Activated CD8-positive, alpha-beta memory T cell treated with anti-CD3 and anti-CD28 coated beads for 36 hours (primary cell): ENCODE measurements at regions not wholly inside any gene's neighbourhood (a gene's known extent, or its start where the extent isn't known, plus 50 kb on each side); places are given as distances from the start of the nearest gene placed in this dataset.

Source experiments
- CTCF ChIA-PET: fragments of 350-600 bp; sonication (Branson Sonifier 250); formaldehyde crosslinking; loops from one replicate; lab custom pipeline; 2021; ENCODE audit warnings: antibody characterized with exemption; lab: Charles Lee
- POLR2A ChIA-PET: fragments of 350-600 bp; sonication (Branson Sonifier 250); formaldehyde crosslinking; loops from one replicate; lab custom pipeline; 2021; ENCODE audit warnings: antibody characterized with exemption; lab: Charles Lee

DNA sequence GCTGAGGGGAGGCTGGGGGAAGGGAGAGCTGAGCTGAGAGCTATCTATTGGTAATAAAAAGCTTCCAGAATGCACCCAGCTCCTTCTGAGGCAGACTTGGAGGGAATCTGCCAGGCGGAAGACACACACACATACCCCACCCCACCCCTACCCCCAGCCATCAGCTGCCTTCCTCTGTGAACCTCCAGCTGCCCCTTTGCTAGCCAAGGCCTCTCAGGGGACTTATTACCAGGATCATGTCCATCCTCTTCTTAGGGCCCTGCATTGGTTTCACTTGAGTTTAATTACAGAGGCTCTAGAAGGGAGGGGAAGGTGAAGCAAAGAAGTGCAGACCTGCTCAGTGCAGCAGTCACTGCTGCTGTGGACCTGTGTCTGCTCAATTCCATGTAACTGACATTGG is 156.4 kb downstream of the OMA1 start:
- POLR2A ChIA-PET, result no interaction called here
- CTCF ChIA-PET, result no interaction called here

DNA sequence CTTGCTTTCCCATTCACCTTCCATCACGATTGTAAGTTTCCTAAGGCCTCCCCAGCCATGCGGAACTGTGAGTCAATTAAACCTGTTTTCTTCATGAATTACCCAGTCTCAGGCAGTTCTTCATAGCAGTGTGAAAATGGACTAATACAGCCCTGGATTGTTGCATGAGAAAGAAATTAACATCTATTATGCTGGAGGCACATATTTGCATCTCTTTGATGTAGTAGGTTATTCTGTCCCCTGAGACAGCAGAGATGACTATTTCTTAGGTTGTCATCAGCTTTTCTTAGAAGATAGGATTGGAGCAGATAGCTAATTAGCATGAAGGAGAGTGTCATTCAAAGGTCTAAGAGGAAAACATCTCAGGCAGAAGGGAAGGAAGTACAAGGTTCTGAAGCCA is 166.2 kb downstream of the OMA1 start:
- POLR2A ChIA-PET, result no interaction called here
- CTCF ChIA-PET, result no interaction called here

DNA sequence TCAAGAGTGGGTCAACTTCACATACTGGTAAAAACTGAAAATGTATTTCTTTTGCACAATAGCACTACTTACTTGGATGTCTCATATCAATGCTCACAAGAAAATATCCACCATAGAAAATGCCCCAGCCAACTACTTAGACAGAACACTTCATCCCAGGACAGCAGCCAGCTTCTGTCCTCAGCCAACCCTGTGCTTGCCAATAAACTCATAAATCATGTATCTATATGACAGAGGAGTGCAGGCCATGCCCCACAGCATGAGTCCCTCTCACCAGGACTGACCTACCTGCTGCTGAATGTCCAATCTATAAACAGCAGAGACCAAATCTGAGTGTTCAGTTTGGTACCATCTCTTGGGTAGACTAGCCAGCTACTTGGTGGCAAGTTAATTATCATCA is 179.3 kb downstream of the OMA1 start:
- POLR2A ChIA-PET, result no interaction called here
- CTCF ChIA-PET, result no interaction called here

DNA sequence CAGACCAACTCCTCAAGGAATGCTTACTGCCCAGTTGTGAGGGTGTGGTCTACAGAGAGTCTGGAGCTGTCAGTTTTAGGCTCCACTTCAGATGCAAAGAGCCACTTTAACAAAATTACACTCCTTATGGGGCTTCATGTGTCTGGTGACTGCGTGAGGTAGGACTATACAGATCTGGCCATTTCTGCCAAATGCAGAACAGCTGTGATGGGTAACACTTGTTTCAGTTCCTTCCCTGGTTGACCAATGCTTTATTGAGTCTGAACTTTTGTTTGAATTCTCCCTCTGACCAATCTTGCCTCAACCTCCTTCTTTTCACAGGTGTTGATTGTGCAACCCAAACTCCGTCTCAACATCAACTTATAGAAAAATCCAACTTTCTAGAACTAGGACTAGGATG is 181.2 kb downstream of the OMA1 start:
- ChIA-PET POLR2A (no interaction called here), CTCF (no interaction called here)

DNA sequence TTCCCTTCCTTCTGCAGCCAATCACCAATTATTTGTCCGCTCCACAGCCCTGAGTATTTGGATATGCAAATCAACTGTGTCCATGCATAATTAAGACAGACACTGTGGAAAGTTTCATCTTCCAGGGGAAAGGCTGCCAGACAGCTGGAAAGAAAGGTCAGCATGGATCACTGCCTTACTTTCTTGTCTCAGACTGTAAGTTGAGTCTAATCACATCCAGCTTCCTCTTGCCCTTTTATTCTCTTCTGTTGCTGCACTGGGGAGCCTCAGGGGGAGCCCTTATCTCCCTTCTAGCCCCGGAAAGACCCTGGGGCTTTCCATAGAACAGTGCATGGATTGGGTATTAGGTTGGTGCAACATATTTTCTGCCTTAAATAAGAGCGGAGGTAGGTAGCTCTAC is 182.9 kb downstream of the OMA1 start:
- CTCF ChIA-PET, result interaction anchor here (1.0 kb wide), 1 partner anchor 18 kb away, joined by 3 read pairs; no protein-coding TSS in a partner anchor
- POLR2A ChIA-PET, result no interaction called here

DNA sequence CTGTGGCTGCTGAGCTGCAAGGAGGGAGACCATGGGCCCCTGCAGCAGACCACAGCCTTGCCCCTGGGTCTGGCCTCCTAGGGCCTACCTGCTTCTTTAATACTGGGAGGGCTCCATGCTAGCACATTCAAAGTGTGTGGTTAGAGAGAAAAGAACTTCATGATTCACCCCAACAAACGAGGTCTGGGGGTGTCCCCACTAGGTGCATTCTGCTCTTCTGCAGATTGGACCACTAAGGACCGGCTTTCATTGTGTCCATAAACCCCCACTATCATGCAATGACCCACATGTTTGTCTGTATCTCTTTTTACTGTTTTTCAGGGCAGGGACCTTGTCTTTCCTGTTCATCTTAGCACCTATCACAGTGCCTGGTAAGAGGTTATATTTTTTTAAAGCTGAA is 185.4 kb downstream of the OMA1 start:
- ChIA-PET POLR2A (no interaction called here), CTCF (no interaction called here)

DNA sequence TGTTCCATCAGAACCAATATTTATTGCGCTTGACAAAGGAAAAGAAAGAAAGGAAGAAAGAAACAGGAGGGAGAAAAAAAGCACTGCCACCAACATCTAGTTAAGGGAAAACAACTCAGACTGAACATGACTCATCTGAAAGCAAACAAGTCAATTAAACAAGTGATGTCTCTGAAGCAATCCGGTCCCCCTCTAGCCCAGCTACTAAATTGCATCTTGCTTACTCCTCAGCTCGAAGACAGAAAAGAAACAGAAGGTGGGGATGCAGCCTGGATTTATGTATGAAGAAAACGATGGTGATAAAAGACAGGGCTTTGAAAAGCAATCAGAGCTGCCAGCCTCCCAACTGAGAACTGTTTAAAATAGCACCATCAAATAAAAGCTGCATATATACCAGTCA is 188.2 kb downstream of the OMA1 start:
- ChIA-PET CTCF (no interaction called here), POLR2A (no interaction called here)

DNA sequence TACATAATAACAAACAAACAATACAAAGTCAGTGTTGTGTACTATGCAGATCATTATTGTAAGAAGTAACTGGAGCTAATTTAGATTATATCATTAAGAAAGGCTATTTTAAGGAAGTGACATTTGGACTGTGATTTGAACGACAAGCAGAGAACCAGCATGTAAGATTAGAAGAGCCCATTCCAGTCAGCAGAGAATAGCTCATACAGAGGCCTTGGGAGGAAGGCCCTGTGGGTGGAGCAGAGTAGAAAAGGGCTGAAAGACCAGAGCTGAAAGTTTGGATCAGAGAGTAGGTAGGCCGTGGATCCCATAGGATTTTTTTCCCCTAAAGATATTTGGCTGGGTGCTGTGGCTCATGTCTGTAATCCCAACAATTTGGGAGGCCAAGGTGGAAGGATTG is 190.1 kb downstream of the OMA1 start:
- ChIA-PET POLR2A (no interaction called here), CTCF (no interaction called here)

DNA sequence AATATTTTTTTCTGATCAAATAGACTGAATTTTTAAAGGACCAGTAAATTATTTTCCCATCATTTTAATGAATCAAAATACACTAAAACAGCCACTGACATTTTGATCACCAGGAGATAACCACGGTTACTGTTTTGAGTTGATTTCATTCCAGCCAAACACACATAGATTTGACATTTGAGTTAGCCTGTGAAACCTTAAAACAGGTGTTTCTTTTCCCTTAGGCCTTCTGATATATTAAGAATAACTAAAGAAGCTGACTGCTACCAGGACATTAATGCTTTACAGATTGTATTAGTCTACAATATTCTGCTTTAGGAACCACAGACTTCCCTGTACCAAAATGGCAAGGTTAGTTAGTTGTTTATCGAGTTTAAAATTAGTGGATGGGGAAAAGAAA is 193.4 kb downstream of the OMA1 start:
- ChIA-PET POLR2A (no interaction called here), CTCF (no interaction called here)

DNA sequence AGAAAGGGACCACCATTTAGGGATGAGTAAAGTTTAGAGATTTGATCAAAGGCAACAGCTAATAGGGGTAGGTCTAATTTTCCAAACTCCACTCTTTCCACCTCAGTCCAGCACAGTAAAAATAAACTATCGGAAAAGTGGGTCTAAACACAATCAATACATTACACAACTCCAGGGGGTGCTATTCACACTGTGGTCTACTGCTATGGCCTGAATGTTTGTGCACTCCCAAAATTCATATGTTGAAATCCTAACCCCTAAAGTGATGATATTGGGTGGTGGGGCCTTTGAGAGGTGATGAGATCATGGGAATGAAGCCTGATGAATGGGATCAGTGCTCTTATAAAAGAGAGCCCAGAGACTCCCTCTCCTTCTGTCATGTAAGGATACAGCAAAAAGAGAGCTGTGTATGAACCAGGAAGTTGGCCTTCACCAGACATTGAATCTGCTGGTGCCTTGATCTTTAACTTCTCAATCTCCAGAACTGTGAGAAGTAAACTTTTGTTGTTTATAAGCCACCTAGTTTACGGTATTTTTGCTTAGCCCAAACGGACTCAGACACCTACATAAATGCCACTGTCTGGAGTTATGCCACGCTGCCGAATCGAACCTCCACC is 193.9 kb downstream of the OMA1 start:
- CTCF ChIA-PET, result no interaction called here
- POLR2A ChIA-PET, result no interaction called here

DNA sequence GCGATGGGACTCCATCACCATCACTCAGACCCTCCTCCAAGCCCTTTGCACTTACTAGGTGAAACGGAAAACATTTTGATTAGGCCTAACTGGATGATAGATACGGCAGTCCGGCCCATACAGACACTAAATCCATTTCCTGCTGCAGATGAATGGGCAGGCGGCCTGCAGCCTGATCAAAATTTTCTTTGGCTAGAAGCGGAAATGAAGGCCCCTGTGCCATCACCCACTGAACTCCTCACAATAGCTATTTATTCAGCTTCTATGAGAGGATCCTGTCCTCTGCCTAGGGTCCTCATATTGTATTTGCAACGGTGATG is 200.5 kb downstream of the OMA1 start:
- CTCF ChIA-PET, result interaction anchor here (0.9 kb wide), 1 partner anchor 18 kb away, joined by 3 read pairs; no protein-coding TSS in a partner anchor
- POLR2A ChIA-PET, result no interaction called here

DNA sequence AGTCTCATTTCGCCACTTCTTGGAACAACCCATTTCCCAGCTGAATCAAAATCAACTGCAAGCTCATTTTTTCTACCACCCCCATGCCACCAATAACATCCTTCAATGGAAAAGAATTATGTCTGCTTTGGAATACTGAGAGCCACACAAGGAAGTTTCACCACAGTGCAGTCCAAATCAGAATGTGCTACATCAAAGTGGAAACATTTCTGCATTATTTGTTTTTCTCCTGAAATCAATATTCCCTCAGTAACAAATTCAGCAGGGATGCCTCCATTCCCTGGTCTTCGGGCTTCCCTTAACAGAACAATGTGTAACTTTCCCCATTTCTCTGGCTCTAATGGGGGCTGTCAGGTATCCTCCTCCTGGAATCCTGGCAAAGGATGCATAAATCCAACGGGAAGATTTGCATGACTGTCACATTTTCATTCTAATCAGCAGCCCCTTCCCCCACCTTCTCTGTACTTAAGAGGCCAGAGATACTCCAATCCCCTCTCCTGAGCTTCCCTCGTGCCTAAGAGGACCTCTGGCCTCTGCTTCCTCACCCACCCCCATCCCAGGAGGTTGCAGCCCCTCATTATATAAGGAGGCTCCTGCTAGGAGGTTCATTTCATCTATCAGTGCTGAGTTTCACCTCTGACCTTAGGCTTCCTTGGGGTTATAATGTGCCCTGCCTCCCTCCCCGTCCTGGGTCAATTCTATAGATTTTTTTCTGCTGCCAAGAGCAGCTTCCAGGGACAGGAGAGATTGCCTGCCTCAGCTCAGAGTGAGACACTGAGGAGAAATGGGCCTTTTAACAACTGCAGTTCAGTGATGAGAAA is 201.1 kb downstream of the OMA1 start:
- POLR2A ChIA-PET, result no interaction called here
- CTCF ChIA-PET, result interaction anchor here (0.9 kb wide), 1 partner anchor 19 kb away, joined by 3 read pairs; no protein-coding TSS in a partner anchor

DNA sequence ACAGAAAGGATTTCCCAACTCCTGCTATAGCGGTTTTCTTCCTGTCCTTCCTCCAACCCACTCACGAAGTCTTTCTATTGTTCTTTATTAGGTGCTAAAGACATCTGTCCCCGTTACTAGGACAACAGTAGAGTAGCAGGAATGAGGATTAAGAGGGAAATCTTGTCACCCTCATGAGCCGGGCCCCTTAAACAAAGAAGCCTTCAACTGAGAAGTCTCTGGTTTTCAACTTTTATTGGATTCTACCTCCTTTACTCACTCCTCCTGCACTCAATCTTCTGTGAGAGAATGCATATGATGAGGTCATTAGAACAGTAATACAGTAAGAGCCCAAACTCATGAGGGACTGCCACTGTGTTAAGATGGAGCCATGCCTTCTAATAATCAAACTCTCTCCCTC is 206.3 kb downstream of the OMA1 start:
- POLR2A ChIA-PET, result no interaction called here

DNA sequence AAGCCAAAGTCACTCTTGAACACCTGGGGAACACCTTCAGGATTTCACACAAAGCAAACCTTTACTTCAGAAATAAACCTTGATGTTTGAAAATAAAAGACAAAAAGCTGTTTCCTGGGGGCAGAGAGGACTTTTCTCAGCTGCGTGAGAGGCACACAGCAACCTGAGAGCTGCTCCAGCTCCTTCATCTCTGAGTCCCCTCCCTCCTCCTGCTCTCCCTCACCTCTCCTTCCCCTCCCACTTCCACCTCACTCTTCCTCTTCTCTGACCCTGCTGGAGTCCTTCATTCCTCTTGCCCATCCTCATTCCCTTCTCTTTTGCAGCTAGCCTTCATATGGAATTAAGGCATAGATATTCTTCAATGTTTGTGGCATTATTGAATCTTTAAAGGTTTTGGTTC is 208.4 kb downstream of the OMA1 start:
- CTCF ChIA-PET, result no interaction called here
- POLR2A ChIA-PET, result no interaction called here

More for the DNA sequence above, 206.3 kb downstream of the OMA1 start:
- CTCF ChIA-PET, result no interaction called here

DNA sequence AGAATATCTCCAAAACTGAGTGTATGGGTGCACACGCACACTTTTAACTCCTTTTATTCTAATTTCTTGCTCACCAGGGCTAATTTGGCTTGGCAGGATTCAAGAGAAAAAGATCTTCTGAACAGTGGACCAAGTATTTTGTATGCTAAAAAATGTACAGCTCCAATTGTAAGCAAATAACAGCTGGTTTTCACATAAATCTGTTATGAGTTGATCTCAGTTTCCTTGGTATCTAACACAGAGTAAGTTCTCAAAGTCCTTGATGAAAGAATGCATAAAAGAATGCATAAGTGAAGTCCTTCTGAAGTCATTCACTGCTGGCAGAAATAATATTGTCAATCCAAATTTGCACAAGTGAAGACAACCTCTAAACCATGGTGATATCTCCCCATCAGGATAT is 213.0 kb downstream of the OMA1 start:
- POLR2A ChIA-PET, result no interaction called here
- CTCF ChIA-PET, result no interaction called here

DNA sequence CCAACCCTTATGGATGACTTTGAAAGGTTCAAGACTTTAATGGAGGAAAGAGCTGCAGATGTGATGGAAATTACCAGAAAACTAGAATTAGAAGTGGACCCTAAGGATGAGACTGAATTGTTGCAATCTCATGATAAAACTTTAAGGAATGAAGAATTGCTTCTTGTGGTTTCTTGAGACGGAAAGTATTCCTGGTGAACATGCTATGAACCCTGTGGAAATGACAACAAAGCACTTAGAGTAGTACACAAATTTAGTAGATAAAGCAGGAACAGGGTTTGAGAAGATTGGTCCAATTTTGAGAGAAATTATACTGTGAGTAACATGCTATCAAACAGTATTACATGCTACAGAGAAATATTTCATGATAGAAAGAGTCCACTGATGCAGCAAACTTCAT is 215.4 kb downstream of the OMA1 start:
- POLR2A ChIA-PET, result no interaction called here
- CTCF ChIA-PET, result no interaction called here

DNA sequence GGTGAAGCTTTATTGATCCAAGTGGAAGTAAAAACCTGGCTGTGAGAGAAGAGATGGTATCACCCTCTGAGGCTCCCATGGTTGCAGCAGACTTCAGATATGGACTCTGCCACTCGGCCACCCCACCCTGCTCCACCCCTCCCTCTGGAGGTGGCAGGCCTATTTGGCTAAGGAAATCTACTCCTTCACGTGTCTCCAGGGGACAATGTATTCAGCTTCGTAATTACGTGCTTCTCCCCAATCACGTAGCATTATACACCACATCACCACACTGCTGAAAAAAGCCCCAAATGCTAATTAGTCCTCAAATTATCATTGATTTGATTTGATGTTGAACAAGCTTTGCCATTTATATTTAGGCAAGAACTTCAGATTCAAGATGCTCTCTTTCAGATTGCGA is 220.7 kb downstream of the OMA1 start:
- POLR2A ChIA-PET, result no interaction called here
- CTCF ChIA-PET, result no interaction called here

DNA sequence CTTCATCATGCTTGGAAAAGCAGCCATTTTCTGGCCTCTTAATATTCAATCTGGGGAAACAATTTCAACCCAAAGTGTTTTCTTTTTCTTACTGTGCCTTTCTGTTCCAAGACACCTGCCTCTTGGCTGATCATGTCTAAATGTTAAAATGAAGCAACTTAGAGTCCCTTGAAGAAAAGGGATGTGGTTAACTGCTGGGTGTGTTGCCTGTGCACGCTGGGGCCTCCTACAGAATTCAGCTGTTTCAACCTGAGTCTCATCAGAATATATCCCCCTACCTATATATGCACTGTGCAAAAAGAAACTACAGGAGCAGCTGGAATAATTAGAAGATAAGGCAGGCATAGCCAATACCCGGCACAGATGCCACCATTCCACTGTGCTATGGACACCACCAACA is 222.0 kb downstream of the OMA1 start:
- CTCF ChIA-PET, result no interaction called here
- POLR2A ChIA-PET, result no interaction called here

DNA sequence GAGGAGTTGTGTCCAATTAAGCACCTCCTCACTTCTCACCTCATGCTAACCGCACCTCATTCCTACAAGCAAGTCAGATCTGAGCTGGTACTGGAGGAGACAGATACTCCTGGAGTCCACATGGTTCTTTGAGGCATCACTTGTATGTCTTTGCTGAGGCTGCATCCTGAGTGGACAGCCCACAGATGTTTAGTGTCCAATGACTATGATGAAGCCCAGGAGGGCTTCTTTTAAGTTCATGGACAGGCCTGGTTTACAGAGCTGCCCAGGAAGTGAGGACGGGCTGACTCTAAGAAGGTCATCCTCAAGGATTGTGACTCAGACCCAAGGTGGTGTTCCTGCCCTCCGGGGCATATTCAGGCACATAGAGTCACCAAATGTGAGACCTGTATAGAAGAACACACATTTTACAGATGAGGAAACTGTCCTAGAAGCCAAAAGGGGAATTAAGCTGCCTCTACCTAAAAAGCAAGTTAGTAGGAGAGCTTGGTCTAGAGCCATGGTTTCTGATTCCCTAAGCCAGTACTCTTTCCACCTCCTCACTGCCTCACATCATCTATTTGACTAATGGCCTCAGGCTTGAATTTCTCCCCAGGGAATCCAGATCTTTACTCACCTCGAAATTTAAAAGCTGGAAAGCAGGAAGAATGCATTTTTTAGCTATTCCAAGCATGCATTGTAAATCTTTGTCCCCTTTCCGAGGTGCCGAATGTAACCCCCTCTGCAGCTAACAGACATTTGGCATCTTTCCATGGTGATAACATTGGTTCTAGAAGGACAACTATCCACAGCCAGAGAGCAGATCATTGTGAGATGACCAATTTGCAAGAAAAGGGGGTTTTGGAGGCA is 228.1 kb downstream of the OMA1 start:
- ChIA-PET CTCF (no interaction called here), POLR2A (no interaction called here)

DNA sequence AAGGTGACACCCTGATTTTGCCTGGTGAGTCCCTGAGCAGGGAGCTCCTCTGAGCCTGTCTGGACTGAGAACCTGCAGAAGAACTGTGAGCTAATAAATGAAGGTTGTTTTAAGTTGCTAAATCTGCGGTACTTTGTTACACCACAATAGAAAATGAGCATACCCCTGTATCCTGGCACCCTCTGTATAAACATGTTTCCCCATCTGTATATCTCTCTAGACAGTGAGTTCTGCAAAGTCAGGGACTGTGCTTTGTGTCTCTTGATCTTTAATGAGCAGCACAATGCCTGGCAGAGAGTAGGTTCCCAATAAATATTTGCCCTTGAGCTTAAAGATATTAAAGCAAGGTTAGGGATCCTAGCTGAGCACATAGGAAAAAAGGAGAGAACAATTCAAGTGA is 228.8 kb downstream of the OMA1 start:
- CTCF ChIA-PET, result interaction anchor here (1.1 kb wide), 1 partner anchor 12 kb away, joined by 3 read pairs; no protein-coding TSS in a partner anchor
- POLR2A ChIA-PET, result no interaction called here
